Effector memory CD8-positive, alpha-beta T cell (primary cell): ENCODE measurements at regions not wholly inside any gene's neighbourhood (a gene's known extent, or its start where the extent isn't known, plus 50 kb on each side); places are given as distances from the start of the nearest gene placed in this dataset.

Experiments
- ATAC-seq: fragments of 150-1000 bp; cut with Tn5 transposase; replicated peaks from 2 replicates; pipeline ENCODE4 v1.10.0; 2021; ENCODE audit warnings: mild to moderate bottlenecking, moderate library complexity
- DNase-seq, 3 experiments: peaks; one replicate each; pipeline ENCODE4 v3.0.0; 2021
- H3K27ac Mint-ChIP-seq, 2 donors: one replicate each; pipeline ENCODE4 v1.8.0; 2022; ENCODE audit warnings: mild to moderate bottlenecking in 2 of 2, mixed read lengths in 2 of 2, moderate library complexity in 2 of 2
- H3K27me3 Mint-ChIP-seq, 2 donors: one replicate each; pipeline ENCODE4 v1.8.0; 2022; ENCODE audit warnings: mixed read lengths in 2 of 2
- H3K36me3 Mint-ChIP-seq: one replicate; pipeline ENCODE4 v1.8.0; 2022; ENCODE audit warnings: mild to moderate bottlenecking, moderate library complexity, mixed read lengths; ENCODE audit not compliant: insufficient read depth
- H3K4me1 Mint-ChIP-seq, 2 donors: one replicate each; pipeline ENCODE4 v1.8.0; 2022; ENCODE audit warnings: low read depth in 2 of 2, mixed read lengths in 2 of 2
- H3K4me3 Mint-ChIP-seq, 2 donors: one replicate each; pipeline ENCODE4 v1.8.0; 2022; ENCODE audit warnings: mild to moderate bottlenecking in 2 of 2, mixed read lengths in 2 of 2, moderate library complexity in 2 of 2
- H3K9me3 Mint-ChIP-seq, 2 donors: one replicate each; pipeline ENCODE4 v1.8.0; 2022; ENCODE audit warnings: mixed read lengths in 2 of 2

GRCh38 chr2:57936216-57936615, 110.4 kb upstream of the VRK2 start:
- ATAC-seq (no peak), DNase-seq (no peak)

GRCh38 chr2:57937456-57937855, 109.2 kb upstream of the VRK2 start:
- Mint-ChIP-seq H3K27ac (no peak overlapping the region), H3K4me3 (no peak overlapping the region), H3K27me3 (no peaks in the 10 kb centered on the region), H3K4me1 (no peaks in the 10 kb centered on the region), H3K36me3 (no peaks in the 10 kb centered on the region), H3K9me3 (peaks cover 9 to 16% of the 10 kb centered on the region in 2 donors)
- ATAC-seq (no peak), DNase-seq (no peak)

More at GRCh38 chr2:57936216-57936615, 110.4 kb upstream of the VRK2 start:
- no peaks in the 10 kb centered on the region for H3K27me3 Mint-ChIP-seq
- H3K9me3 Mint-ChIP-seq: peaks cover 9 to 16% of the 10 kb centered on the region in 2 donors
- no peaks in the 10 kb centered on the region for H3K36me3 Mint-ChIP-seq
- no peaks in the 10 kb centered on the region for H3K4me1 Mint-ChIP-seq
- H3K4me3 Mint-ChIP-seq: no peak overlapping the region
- H3K27ac Mint-ChIP-seq: no peak overlapping the region

- H3K27me3 Mint-ChIP-seq: no peaks in the 10 kb centered on the region
- H3K36me3 Mint-ChIP-seq: no peaks in the 10 kb centered on the region
- no peak overlapping the region for H3K4me3 Mint-ChIP-seq
- H3K4me1 Mint-ChIP-seq: no peaks in the 10 kb centered on the region
- no peak overlapping the region for H3K27ac Mint-ChIP-seq
- ATAC-seq (no peak), DNase-seq (no peak)
- no peaks in the 10 kb centered on the region for H3K9me3 Mint-ChIP-seq
These were observed 104.8 kb upstream of the VRK2 start for GRCh38 chr2:57941816-57942215.

GRCh38 chr2:57943315-57943714, 103.3 kb upstream of the VRK2 start:
- H3K27me3 Mint-ChIP-seq: no peaks in the 10 kb centered on the region
- DNase-seq: no peak
- H3K4me3 Mint-ChIP-seq: no peak overlapping the region
- H3K4me1 Mint-ChIP-seq: no peaks in the 10 kb centered on the region
- no peaks in the 10 kb centered on the region for H3K9me3 Mint-ChIP-seq
- no peak for ATAC-seq
- H3K27ac Mint-ChIP-seq: no peak overlapping the region
- H3K36me3 Mint-ChIP-seq: no peaks in the 10 kb centered on the region

GRCh38 chr2:57947398-57947797, 99.2 kb upstream of the VRK2 start:
- no peaks in the 10 kb centered on the region for H3K36me3 Mint-ChIP-seq
- H3K4me1 Mint-ChIP-seq: no peaks in the 10 kb centered on the region
- ATAC-seq: no peak
- DNase-seq: no peak
- no peak overlapping the region for H3K27ac Mint-ChIP-seq
- H3K4me3 Mint-ChIP-seq: no peak overlapping the region
- H3K9me3 Mint-ChIP-seq: no peaks in the 10 kb centered on the region
- no peaks in the 10 kb centered on the region for H3K27me3 Mint-ChIP-seq

- no peak overlapping the region for H3K27ac Mint-ChIP-seq
- no peaks in the 10 kb centered on the region for H3K36me3 Mint-ChIP-seq
- ATAC-seq: no peak
- H3K4me1 Mint-ChIP-seq: no peaks in the 10 kb centered on the region
- no peak overlapping the region for H3K4me3 Mint-ChIP-seq
- H3K27me3 Mint-ChIP-seq: no peaks in the 10 kb centered on the region
- DNase-seq: no peak
- H3K9me3 Mint-ChIP-seq: no peaks in the 10 kb centered on the region
These were observed 92.6 kb upstream of the VRK2 start for GRCh38 chr2:57954020-57954419.

GRCh38 chr2:57957238-57957637, 89.4 kb upstream of the VRK2 start:
- no peaks in the 10 kb centered on the region for H3K4me1 Mint-ChIP-seq
- H3K36me3 Mint-ChIP-seq: no peaks in the 10 kb centered on the region
- H3K27me3 Mint-ChIP-seq: no peaks in the 10 kb centered on the region
- no peak for ATAC-seq
- no peak for DNase-seq
- no peak overlapping the region for H3K4me3 Mint-ChIP-seq
- no peak overlapping the region for H3K27ac Mint-ChIP-seq
- H3K9me3 Mint-ChIP-seq: no peaks in the 10 kb centered on the region

GRCh38 chr2:57959390-57959789, 87.2 kb upstream of the VRK2 start:
- Mint-ChIP-seq H3K9me3 (no peaks in the 10 kb centered on the region), H3K36me3 (no peaks in the 10 kb centered on the region), H3K27me3 (no peaks in the 10 kb centered on the region), H3K27ac (no peak overlapping the region), H3K4me3 (no peak overlapping the region), H3K4me1 (no peaks in the 10 kb centered on the region)
- DNase-seq (no peak), ATAC-seq (no peak)

- no peak overlapping the region for H3K27ac Mint-ChIP-seq
- no peak overlapping the region for H3K4me3 Mint-ChIP-seq
- no peaks in the 10 kb centered on the region for H3K9me3 Mint-ChIP-seq
- no peaks in the 10 kb centered on the region for H3K27me3 Mint-ChIP-seq
- H3K36me3 Mint-ChIP-seq: no peaks in the 10 kb centered on the region
- H3K4me1 Mint-ChIP-seq: no peaks in the 10 kb centered on the region
- no peak for DNase-seq
- no peak for ATAC-seq
These were observed 83.7 kb upstream of the VRK2 start for GRCh38 chr2:57962861-57963260.

- ATAC-seq (no peak), DNase-seq (no peak)
- no peak overlapping the region for H3K27ac Mint-ChIP-seq
- no peaks in the 10 kb centered on the region for H3K27me3 Mint-ChIP-seq
- no peaks in the 10 kb centered on the region for H3K4me1 Mint-ChIP-seq
- no peaks in the 10 kb centered on the region for H3K36me3 Mint-ChIP-seq
- no peak overlapping the region for H3K4me3 Mint-ChIP-seq
- no peaks in the 10 kb centered on the region for H3K9me3 Mint-ChIP-seq
These were observed 81.4 kb upstream of the VRK2 start for GRCh38 chr2:57965219-57965618.

- no peaks in the 10 kb centered on the region for H3K4me1 Mint-ChIP-seq
These were observed 80.6 kb upstream of the VRK2 start for GRCh38 chr2:57965961-57966360.

GRCh38 chr2:57973621-57974186, 72.9 kb upstream of the VRK2 start:
- H3K9me3 Mint-ChIP-seq: no peaks in the 10 kb centered on the region
- no peaks in the 10 kb centered on the region for H3K36me3 Mint-ChIP-seq
- peaks cover 0 to 3% of the 10 kb centered on the region in 2 donors for H3K4me1 Mint-ChIP-seq
- no peaks in the 10 kb centered on the region for H3K27me3 Mint-ChIP-seq
- no peak overlapping the region for H3K4me3 Mint-ChIP-seq
- no peak for ATAC-seq
- DNase-seq: no peak
- H3K27ac Mint-ChIP-seq: no peak overlapping the region

More at GRCh38 chr2:57965961-57966360, 80.6 kb upstream of the VRK2 start:
- ATAC-seq (no peak), DNase-seq (no peak)
- H3K27ac Mint-ChIP-seq: no peak overlapping the region
- no peaks in the 10 kb centered on the region for H3K27me3 Mint-ChIP-seq
- no peak overlapping the region for H3K4me3 Mint-ChIP-seq
- no peaks in the 10 kb centered on the region for H3K36me3 Mint-ChIP-seq
- no peaks in the 10 kb centered on the region for H3K9me3 Mint-ChIP-seq

GRCh38 chr2:57979158-57979557, 67.4 kb upstream of the VRK2 start:
- Mint-ChIP-seq H3K4me3 (no peak overlapping the region), H3K27ac (no peak overlapping the region), H3K27me3 (no peaks in the 10 kb centered on the region), H3K9me3 (no peaks in the 10 kb centered on the region), H3K36me3 (no peaks in the 10 kb centered on the region), H3K4me1 (peaks cover 0 to 3% of the 10 kb centered on the region in 2 donors)
- DNase-seq: no peak
- ATAC-seq: no peak

- DNase-seq: no peak
These were observed 65.4 kb upstream of the VRK2 start for GRCh38 chr2:57981083-57981768.

More at GRCh38 chr2:57981083-57981768, 65.4 kb upstream of the VRK2 start:
- no peaks in the 10 kb centered on the region for H3K27me3 Mint-ChIP-seq
- H3K4me3 Mint-ChIP-seq: no peak overlapping the region
- no peaks in the 10 kb centered on the region for H3K4me1 Mint-ChIP-seq
- H3K27ac Mint-ChIP-seq: no peak overlapping the region
- no peak for ATAC-seq
- no peaks in the 10 kb centered on the region for H3K9me3 Mint-ChIP-seq
- no peaks in the 10 kb centered on the region for H3K36me3 Mint-ChIP-seq
